Karpas-422 (cell line): ENCODE measurements at regions not wholly inside any gene's neighbourhood (a gene's known extent, or its start where the extent isn't known, plus 50 kb on each side); places are given as distances from the start of the nearest gene placed in this dataset.
"Not testable (repeated sequence)": the region's sequence is repeated elsewhere in the genome, so short reads cannot be mapped to it uniquely, and the experiment has no call there.

ENCODE experiments used
- DNase-seq: peaks from one replicate; pipeline ENCODE4 v3.0.0-alpha.2; 2015
- H2AFZ ChIP-seq: fragments of 200-600 bp; sonication (generic); 2 replicates; pipeline ENCODE4 v1.6.1; 2014; ENCODE audit warnings: antibody characterized with exemption, low read length, mixed read lengths
- H3K27ac ChIP-seq: fragments of 200-600 bp; sonication (generic); 2 replicates; pipeline ENCODE4 v1.5.1; 2014; ENCODE audit warnings: mild to moderate bottlenecking, low read length, moderate library complexity
- H3K27me3 ChIP-seq: fragments of 200-600 bp; sonication (generic); 2 replicates; pipeline ENCODE4 v1.6.1; 2014; ENCODE audit warnings: low read length, mixed read lengths
- H3K36me3 ChIP-seq: fragments of 200-600 bp; sonication (generic); 2 replicates; pipeline ENCODE4 v1.6.1; 2014; ENCODE audit warnings: low read length, mixed read lengths; ENCODE audit not compliant: insufficient read depth
- H3K4me1 ChIP-seq: fragments of 200-600 bp; sonication (generic); 2 replicates; pipeline ENCODE4 v1.6.1; 2014; ENCODE audit warnings: mild to moderate bottlenecking, low read length, mixed read lengths
- H3K4me2 ChIP-seq: fragments of 200-600 bp; sonication (generic); 2 replicates; pipeline ENCODE4 v1.6.1; 2014; ENCODE audit warnings: low read length, low read depth, mild to moderate bottlenecking; ENCODE audit not compliant: poor library complexity, severe bottlenecking
- H3K4me3 ChIP-seq: fragments of 200-600 bp; sonication (generic); 2 replicates; pipeline ENCODE4 v1.5.1; 2014; ENCODE audit warnings: mild to moderate bottlenecking, antibody characterized with exemption, low read length, mixed read lengths
- H3K79me2 ChIP-seq: fragments of 200-600 bp; sonication (generic); 2 replicates; pipeline ENCODE4 v1.6.1; 2014; ENCODE audit warnings: mild to moderate bottlenecking, low read length, mixed read lengths
- H3K9ac ChIP-seq: fragments of 200-600 bp; sonication (generic); 2 replicates; pipeline ENCODE4 v1.6.0; 2014; ENCODE audit warnings: low read length
- H3K9me2 ChIP-seq: fragments of 200-600 bp; sonication (generic), shearing (Covaris generic); replicated peaks from 2 replicates; pipeline ENCODE4 v1.6.0; 2014; ENCODE audit warnings: mild to moderate bottlenecking, low read length, moderate library complexity; ENCODE audit not compliant: insufficient read depth
- H3K9me3 ChIP-seq: fragments of 300-700, 200-600 bp; sonication (generic); 2 replicates; pipeline ENCODE4 v1.6.1; 2014; ENCODE audit warnings: low read length, mixed read lengths
- H4K20me1 ChIP-seq: fragments of 200-600 bp; sonication (generic); 2 replicates; pipeline ENCODE4 v1.6.1; 2014; ENCODE audit warnings: mild to moderate bottlenecking, antibody characterized with exemption, low read length, low read depth; ENCODE audit not compliant: insufficient read depth

DNA sequence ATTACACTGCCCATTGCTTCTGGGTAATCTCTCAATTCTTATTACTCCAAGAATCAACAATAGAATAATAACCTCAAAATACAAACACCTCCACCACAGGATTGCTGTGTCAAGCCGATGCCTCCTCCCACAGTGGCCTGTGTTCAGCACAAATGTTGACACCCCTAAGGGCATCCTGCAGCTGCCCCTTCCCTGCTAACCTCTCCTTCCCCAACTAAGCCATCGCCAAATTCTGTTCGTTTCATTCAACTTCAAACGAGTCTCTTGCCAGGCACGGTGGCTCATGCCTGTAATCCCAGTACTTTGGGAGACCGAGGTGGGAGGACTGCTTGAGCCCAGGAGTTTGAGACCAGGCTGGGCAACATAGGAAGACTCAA is 155.2 kb downstream of the ATP6V0E2 start:
- not testable (repeated sequence) for H4K20me1 ChIP-seq, H3K4me1 ChIP-seq, H3K4me2 ChIP-seq, H3K36me3 ChIP-seq, H3K4me3 ChIP-seq, H3K9me3 ChIP-seq, H3K27me3 ChIP-seq, H3K9me2 ChIP-seq, H3K9ac ChIP-seq, DNase-seq, H3K79me2 ChIP-seq, H3K27ac ChIP-seq, H2AFZ ChIP-seq

DNA sequence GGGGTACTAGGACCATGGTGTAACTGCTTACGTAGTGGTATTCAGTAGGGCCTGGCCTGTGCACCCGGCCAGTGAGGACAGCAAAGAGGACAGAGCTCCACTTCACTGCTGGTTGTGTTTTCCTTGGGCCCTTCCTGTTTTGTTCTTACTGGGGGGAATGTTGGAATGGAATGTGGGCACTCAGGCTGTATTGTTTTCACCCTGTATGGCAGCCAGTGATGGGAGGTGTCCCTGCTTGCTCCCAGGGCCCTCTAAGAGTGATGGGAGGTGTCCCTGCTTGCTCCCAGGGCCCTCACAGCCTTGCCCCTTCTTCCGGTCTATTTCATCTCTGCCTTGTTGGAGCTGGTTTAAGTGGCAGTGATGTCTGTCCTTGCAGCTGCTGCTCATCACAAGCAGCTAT is 158.0 kb downstream of the ATP6V0E2 start:
- H4K20me1 ChIP-seq, H3K9ac ChIP-seq, H3K4me3 ChIP-seq, H3K27me3 ChIP-seq, H3K9me3 ChIP-seq, DNase-seq, H2AFZ ChIP-seq, H3K4me1 ChIP-seq, H3K36me3 ChIP-seq, H3K9me2 ChIP-seq, H3K4me2 ChIP-seq, H3K79me2 ChIP-seq, H3K27ac ChIP-seq: not testable (repeated sequence)

DNA sequence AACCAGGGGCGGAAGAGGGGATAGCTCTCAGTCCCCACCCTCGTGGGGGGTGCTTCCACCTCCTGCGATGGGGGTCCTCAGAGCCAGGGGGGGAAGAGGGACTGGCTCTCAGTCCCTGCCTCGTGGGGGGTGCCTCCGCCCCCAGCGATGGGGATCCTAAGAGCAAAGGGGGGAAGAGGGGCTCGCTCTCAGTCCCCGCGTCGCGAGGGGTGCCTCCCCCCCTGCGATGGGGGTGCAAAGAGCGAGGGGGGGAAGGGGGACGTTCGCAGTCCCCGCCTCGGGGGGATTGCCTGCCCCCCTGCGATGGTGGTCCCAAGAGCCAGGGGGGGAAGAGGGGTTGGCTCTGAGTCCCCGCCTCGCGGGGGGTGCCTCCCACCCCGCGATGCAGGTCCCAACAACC is 159.9 kb downstream of the ATP6V0E2 start:
- not testable (repeated sequence) for H3K4me3 ChIP-seq, H3K27ac ChIP-seq, DNase-seq

DNA sequence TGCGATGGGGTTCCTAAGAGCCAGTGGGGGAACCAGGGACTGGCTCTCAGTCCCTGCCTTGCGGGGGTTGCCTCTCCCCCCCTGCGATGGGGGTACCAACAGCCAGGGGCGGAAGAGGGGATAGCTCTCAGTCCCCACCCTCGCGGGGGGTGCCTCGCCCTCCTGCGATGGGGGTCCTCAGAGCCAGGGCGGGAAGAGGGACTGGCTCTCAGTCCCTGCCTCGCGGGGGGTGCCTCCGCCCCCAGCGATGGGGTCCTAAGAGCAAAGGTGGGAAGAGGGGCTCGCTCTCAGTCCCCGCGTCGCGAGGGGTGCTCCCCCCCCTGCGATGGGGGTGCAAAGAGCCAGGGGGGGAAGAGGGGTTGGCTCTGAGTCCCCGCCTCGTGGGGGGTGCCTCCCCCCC is 162.0 kb downstream of the ATP6V0E2 start:
- not testable (repeated sequence) for H3K4me1 ChIP-seq, DNase-seq, H3K4me3 ChIP-seq, H3K27ac ChIP-seq, H3K9me3 ChIP-seq, H3K79me2 ChIP-seq, H3K27me3 ChIP-seq, H3K9me2 ChIP-seq, H4K20me1 ChIP-seq, H2AFZ ChIP-seq, H3K36me3 ChIP-seq, H3K9ac ChIP-seq, H3K4me2 ChIP-seq

More for the DNA sequence above, 159.9 kb downstream of the ATP6V0E2 start:
- not testable (repeated sequence) for H3K9ac ChIP-seq, H3K79me2 ChIP-seq, H3K27me3 ChIP-seq, H3K9me3 ChIP-seq, H4K20me1 ChIP-seq, H3K4me1 ChIP-seq, H3K9me2 ChIP-seq, H3K4me2 ChIP-seq, H2AFZ ChIP-seq, H3K36me3 ChIP-seq

DNA sequence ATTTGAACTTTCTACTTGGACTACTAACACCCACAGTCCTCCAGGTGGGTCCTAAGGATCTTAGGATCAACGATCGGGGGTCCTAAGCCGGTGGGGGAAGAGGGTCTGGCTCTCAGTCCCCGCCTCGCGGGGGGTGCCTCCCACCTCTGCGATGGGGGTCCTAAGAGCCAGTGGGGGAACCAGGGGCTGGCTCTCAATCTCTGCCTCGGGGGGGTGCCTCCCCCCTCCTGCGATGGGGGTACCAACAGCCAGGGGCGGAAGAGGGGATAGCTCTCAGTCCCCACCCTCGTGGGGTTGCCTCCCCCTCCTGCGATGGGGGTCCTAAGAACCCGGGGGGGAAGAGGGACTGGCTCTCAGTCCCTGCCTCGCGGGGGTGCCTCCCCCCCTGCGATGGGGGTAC is 165.3 kb downstream of the ATP6V0E2 start:
- not testable (repeated sequence) for H3K79me2 ChIP-seq, H4K20me1 ChIP-seq, H3K9me3 ChIP-seq, H3K9me2 ChIP-seq, H2AFZ ChIP-seq, H3K4me1 ChIP-seq, H3K4me2 ChIP-seq, H3K4me3 ChIP-seq, DNase-seq, H3K27ac ChIP-seq, H3K27me3 ChIP-seq, H3K9ac ChIP-seq, H3K36me3 ChIP-seq

DNA sequence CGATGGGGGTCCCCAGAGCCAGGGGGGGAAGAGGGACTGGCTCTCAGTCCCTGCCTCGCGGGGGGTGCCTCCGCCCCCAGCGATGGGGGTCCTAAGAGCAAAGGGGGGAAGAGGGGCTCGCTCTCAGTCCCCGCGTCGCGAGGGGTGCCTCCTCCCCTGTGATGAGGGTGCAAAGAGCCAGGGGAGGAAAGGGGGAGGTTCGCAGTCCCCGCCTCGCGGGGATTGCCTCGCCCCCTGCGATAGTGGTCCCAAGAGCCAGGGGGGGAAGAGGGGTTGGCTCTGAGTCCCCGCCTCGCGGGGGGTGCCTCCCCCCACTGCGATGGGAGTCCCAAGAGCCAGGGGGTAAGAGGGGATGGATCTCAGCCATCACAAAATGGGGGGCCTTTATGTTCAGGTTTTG is 168.5 kb downstream of the ATP6V0E2 start:
- not testable (repeated sequence) for H3K4me3 ChIP-seq, H4K20me1 ChIP-seq, H3K36me3 ChIP-seq, H3K9ac ChIP-seq, H3K4me1 ChIP-seq, H3K27ac ChIP-seq, H3K9me2 ChIP-seq, H3K79me2 ChIP-seq, H3K9me3 ChIP-seq, H3K27me3 ChIP-seq, H3K4me2 ChIP-seq, DNase-seq, H2AFZ ChIP-seq

DNA sequence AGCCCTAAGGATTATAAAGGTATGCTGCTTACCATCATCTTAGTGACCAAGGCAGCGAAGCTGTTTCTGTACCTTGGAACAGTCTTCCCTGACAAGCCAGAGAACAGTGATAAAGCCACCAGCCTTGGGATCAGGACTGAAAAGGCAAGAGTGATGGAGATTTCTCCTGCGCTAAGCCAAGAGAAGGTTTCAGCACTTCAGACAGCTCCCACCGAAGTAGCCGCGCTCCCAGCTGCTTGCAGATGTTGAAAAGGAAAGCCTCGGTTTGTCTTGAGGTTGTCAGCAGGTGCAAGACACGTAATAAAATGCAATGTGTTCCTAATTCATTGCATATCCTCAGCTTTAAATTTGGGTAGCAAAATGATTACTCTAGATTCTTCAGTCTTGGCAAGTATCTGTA is 171.0 kb downstream of the ATP6V0E2 start:
- not testable (repeated sequence) for H3K9me3 ChIP-seq, H3K9me2 ChIP-seq, H3K79me2 ChIP-seq, H3K4me3 ChIP-seq, H3K4me1 ChIP-seq, H3K27ac ChIP-seq, H3K27me3 ChIP-seq, H3K36me3 ChIP-seq, H2AFZ ChIP-seq, H4K20me1 ChIP-seq, H3K9ac ChIP-seq, H3K4me2 ChIP-seq
- DNase-seq: peak; percentile 61

DNA sequence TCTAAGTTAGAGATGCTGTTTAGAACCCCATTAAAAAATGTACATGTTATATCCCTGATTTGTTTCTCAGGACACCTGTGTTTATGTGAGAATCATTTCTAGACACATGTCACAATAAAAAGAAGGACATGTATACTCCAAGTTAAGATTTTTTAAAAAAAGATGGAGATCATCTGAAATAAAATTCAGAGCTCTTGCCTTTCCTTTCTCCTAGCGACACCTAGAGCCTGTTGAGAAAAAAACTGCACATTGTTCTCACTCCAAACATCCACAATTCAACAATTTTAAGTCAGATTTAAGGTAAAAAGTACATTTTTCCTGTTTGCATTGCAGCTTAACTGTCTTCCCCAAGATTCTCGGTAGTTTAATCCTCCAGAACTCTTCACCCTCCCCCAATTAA is 171.8 kb downstream of the ATP6V0E2 start:
- H3K27ac ChIP-seq, H3K4me2 ChIP-seq, H3K27me3 ChIP-seq, H2AFZ ChIP-seq, H3K79me2 ChIP-seq, H3K4me1 ChIP-seq, H3K36me3 ChIP-seq, H3K9me3 ChIP-seq, H4K20me1 ChIP-seq, H3K9me2 ChIP-seq, H3K9ac ChIP-seq, DNase-seq, H3K4me3 ChIP-seq: not testable (repeated sequence)

DNA sequence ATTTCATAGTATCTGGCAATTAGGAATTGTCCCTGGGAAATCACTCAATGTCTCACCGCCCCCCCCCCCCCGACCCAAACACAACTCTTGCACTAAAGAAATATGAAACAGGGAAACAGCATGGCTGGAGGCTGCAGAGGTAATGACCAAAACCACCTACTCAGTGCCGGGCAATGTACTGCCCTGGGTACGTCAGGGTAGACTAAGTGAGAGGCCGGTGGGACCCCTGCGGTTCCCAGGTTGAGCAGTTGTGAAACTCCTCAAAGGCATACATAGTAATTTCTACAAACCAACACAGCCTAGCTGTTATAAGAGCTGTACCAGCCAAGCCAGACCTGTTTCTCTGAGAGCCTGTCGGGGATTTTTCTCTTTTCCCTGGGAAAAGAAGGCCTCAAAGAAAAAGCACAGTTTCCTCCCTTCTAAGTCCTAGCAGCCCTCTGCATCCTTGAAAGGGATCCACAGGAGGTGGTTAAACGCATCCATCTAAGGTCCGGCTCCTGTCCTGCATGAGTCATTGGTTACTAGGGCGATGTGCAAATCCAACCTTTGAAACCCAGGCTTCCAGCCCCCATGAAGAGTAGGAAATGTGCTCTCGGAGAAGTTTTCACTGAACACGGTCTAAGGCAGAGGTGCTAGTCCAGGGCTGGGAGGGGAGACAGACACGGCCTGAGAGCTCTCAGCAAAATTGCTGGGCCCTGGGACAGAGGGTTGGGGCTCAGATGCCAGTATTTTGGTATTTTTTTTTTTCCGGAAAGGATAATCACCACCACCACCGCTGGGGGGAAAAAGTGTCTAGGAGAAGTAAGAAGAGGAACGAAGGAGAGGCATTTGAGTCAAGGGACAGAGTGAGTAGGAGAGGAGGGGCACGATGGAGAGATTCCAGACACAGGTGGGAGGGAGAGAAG is 172.8 kb downstream of the ATP6V0E2 start:
- not testable (repeated sequence) for H3K9me2 ChIP-seq, DNase-seq, H3K9me3 ChIP-seq, H3K4me3 ChIP-seq, H3K27me3 ChIP-seq, H3K9ac ChIP-seq, H3K36me3 ChIP-seq, H2AFZ ChIP-seq, H3K4me2 ChIP-seq, H3K4me1 ChIP-seq, H3K79me2 ChIP-seq, H4K20me1 ChIP-seq, H3K27ac ChIP-seq
